ENCODE measurements at regions not wholly inside any gene's neighbourhood (a gene's known extent, or its start where the extent isn't known, plus 50 kb on each side); places are given as distances from the start of the nearest gene placed in this dataset.
"Not testable (repeated sequence)": the region's sequence is repeated elsewhere in the genome, so short reads cannot be mapped to it uniquely, and the experiment has no call there.

DNA sequence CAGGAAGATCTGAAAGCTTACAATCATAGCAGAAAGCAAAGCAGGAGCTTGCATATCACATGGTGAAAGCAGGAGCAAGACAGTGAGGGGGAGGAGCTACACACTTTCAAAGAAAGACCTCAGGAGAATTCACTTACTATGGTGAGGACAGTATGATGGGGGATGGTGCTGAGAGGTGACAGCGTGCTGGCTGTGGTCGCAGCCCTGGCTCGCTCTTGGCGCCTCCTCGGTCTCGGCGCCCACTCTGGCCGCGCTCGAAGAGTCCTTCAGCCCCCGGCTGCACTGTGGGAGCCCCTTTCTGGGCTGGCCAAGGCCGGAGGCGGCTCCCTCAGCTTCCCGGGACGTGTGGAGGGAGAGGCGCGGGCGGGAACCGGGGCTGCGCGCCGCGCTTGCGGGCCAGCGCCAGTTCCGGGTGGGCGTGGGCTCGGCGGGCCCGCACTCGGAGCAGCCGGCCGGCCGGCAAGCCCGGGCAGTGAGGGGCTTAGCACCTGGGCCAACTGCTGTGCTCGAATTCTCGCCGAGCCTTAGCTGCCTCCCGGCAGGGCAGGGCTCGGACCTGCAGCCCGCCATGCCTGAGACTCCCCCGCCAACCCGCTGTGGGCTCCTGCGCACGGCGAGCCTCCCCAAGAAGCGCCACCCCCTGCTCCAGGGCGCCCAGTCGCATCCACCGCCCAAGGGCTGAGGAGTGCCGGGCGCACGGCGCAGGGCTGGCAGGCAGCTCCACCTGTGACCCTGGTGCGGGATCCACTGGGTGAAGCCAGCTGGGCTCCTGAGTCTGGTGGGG is 131.9 kb upstream of the SPATS2L start:
- DNase-seq = no peak

- DNase-seq = peak; percentile 58
Measured at GRCh38 chr2:200177971-200178911, 128.3 kb upstream of the SPATS2L start.

DNA sequence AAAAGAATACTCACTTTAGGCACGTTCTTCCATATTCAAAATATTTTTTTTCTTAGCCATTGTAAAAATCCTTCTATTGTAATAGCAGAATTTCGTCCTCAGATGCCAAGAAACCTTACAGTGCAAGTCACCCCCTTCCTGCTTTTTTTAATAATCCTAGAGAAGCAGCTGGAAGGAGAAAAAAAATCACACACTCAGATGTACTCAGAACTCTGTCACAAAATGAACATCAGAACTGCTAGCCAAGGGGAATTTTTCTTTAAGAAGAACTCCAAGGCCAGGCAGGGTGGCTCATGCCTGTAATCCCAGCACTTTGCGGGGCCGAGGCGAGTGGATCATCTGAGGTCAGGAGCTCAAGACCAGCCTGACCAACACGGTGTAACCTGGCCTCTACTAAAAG is 127.3 kb upstream of the SPATS2L start:
- DNase-seq = no peak

DNA sequence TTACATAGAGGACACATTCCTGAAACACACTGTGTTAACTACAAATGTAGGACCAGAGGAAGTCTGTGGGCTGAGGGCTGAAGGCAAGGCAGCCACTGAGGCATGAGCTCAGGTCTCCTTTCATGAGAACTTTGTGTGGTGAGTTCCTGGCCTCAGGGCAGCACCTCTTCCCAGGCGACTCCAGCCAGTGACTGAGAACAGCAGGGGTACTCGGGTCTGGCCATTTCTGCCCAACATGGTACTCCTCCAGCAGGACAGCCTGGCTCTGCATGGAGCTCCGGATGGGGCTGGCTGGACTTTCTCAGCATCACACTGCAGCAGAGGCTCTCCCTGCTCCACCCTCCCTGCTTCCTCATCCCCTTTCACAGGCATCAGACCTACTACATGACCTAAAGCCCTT is 125.5 kb upstream of the SPATS2L start:
- DNase-seq = no peak

- no peak for DNase-seq
Measured at GRCh38 chr2:200181755-200182154, 124.7 kb upstream of the SPATS2L start.

DNA sequence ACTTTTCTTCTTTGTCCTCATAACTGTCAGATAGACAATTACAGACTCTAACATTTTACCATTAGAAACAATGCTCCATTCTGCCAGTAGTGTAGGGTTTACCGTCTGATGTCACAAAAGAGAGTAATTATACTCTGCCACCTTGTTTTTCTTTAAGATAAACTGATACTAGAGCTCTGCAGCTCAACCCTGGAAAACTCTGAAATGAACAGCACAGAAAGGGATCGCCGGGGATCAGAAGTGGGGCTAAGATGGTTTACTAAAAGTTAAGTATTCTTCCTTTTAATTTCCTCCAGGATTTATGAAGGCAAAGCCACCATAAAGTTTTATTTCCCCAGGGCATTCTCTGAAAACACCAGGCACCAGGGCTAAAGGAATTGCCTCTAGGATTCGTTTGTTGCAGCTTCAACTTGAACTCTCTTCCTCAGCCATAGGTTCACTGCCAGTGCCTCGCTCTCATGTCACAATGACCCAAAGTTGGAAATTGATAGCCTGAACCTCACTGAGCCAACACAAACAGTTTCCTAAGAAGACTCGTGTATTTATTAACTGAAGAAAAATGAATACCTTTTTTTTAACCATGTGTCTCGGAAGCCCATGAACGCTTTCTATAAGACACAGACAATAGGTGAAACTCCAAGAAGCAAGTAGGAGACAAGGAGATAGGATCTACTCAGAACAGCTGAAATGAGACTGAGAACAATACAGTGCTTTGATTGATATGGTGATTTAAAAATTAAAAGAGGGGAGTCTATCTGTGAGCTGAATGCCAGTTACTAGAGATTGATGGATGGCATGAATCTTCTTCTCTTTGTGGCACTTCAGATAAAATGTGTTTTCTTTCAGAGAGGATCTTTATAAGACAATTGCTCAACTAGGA is 121.5 kb upstream of the SPATS2L start:
- DNase-seq = no peak

DNA sequence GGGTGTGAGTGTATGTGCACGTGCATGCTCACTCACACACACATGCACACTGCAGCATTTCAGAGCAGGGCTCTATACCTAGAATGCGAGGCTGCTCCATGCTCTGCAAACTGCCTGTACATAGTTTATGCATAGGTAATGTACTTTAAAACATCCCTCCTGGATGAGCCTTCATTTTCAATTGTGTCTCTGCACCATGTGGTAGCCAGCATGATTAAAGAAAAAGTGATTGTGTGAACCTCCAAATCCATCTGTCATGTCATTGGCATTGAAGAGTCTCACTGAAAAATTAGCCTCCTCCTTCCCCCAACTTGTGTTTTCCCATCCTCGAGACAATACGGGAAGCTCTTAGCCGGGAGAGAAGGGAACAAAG is 120.9 kb upstream of the SPATS2L start:
- no peak for DNase-seq

DNA sequence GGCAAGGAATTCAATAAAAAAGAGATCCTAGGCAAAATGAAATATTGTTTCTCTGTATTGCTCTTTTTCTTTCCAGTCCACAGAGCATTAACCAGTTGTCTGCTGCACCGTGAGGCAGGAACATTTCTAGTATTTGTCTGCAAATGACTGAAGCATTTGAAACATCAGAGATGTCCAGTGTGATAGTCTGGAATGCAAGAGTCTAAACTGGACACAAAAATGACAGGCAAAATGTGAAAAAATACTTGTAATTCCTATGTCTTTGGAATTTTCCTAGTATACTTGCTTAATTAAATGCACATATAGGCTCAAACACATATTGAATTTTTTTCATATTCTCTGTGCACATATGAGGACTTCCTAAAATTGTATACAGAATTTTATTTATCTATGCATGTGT is 120.5 kb upstream of the SPATS2L start:
- DNase-seq = no peak

DNA sequence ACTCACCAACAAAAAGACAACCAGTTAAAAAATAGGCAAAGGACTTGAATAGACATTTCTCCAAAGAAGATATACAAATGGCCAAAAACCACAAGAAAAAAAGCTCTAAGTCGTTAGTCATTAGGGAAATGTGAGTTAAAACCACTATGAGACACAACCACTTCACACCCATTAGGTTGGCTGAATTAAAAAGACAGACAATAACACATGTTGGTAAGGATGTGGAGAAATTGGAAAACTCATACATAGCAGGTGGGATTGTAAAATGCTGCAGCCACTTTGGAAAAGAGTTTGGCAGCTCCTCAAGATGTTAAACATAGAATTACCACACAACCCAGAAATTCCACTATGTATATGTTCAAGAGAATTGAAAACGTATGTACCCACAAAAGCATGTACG is 117.6 kb upstream of the SPATS2L start:
- no peak for DNase-seq

DNA sequence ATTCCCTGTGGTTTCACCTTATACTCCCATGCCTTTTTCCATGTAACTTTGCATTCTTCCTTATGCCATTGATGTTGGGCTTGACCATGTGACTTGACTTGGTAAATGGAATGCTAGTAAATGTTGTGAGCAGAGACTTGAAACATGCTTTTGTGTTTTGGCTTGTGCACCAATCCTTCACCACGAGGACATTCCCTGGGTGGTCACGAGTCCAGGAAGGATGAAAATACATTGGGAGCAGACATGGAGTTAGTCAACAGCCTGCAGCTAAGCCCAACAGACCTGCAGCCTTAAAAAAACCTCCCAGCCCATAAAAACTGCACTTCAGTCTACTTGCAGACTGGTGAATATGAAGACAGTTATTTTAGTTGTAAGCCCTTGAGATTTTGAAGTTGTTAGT is 116.5 kb upstream of the SPATS2L start:
- DNase-seq = no peak

DNA sequence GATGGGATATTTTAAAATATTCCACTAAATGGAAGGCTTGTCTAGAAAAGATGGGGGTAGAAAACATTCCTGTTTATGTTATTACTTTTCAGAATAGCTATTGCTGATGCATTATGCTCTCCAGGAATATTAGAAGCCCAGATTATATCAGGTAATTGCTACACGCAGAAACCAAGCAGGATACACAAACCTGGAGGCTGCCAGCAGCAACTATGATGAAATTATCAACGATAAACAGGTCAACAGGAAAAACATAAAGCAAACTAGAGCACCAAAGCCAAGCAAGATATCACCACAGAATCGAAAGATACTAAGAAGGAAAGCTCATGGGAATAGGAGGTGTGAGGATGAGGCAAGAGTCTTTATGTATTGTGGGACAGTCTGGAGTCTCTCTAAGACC is 113.2 kb upstream of the SPATS2L start:
- no peak for DNase-seq

- no peak for DNase-seq
Measured at GRCh38 chr2:200193791-200194190, 112.7 kb upstream of the SPATS2L start.

GRCh38 chr2:200194746-200195145 is 111.7 kb upstream of the SPATS2L start:
- DNase-seq = no peak

DNA sequence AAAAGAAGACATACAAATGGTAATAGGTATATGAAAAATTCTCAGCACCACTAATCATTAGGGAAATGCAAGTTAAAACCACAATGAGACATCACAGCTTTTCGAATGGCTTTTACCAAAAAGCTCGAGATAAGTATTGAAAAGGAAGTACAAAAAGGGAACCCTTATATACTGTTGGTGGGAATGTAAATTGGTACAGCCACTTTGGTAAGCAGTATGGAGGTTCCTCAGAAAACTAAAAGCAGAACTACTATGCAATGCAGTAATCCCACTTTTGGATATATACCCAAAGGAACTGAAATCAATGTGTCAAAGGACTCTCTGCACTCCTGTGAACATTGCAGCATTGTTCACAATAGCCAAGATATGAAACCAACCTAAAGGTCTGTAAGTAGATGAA is 107.5 kb upstream of the SPATS2L start:
- DNase-seq = no peak

DNA sequence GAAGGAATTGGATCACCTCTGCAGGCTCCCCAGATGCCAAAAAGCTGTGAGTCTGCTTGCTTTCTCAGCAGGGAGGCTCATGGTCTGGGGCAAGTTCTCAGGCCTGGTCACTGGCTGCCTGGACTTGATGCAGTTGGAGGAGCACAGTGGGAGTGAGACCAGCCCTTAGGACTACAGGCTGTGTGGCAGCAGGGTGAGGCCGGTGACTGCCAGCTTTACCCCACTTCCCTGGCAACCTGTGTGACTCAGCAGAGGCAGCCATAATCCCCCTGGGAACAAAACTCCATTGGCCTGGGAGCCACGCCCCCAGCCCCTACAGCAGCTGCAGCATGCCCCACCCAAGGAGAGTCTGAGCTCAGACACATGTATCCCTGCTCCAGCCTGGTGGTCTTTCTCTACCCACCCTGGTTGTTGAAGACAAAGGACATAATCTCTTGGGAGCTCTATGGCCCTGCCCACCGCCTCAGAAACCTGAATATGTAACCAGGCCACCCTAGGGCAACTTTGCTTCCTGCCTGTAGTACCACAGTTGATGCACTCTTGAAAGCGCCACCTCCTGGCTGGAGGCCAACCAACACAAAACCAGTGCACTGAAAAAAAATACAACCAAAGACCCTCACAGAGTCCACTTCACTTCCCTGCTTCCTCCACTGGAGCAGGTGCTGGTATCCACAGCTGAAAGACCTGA is 106.8 kb upstream of the SPATS2L start:
- DNase-seq = no peak

DNA sequence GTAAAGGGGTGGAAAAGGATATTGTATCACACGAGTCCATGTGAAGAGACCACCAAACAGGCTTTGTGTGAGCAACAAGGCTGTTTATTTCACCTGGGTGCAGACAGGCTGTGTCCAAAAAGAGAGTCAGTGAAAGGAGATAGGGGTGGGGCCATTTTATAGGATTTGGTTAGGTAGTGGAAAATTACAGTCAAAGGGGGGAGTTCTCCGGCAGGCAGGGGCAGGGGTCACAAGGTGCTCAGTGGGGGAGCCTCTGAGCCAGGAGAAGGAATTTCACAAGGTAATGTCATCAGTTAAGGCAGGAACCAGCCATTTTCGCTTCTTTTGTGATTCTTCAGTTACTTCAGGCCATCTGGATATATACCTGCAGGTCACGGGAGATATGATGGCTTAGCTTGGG is 104.7 kb upstream of the SPATS2L start:
- DNase-seq = not testable (repeated sequence)

DNA sequence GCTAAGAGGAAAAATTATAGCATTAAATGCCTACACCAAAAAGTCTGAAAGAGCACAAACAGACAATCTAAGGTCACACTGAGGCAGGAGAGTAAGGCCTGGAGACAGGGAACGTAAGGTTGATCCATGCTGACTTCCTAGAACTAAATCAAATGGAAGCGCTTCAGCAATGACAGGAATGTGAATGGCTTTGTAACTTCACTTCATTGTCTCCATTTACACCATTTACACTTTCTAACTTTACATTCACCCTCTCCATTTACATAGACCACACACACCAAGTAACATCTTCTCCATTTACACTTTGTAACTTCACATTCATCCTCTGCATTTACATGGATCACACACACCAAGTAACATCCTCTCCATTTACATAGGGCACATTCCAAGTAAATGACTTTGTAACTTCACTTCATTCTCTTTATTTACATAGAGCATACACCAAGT is 103.1 kb upstream of the SPATS2L start:
- no peak for DNase-seq

DNA sequence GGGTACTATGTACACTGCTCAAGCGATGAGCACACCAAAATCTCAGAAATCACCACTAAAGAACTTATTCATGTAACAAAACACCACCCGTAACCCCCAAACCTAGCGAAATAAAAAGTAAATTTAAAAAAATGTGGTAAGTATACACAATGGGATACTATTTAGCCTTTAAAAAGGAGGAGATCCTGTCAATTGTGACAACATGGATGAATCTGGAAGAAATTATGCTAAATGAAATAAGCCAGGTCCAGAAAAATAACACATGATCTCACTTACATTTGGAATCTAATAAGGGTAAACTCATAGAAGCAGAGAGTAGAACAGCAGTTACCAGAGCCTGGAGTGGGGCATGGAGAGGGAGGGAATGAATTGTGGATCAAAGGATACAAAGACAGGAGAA is 98.5 kb upstream of the SPATS2L start:
- DNase-seq = no peak

- DNase-seq = no peak
Measured at GRCh38 chr2:200209030-200209429, 97.5 kb upstream of the SPATS2L start.

GRCh38 chr2:200211643-200212042 is 94.8 kb upstream of the SPATS2L start:
- DNase-seq = no peak

- DNase-seq = no peak
Measured at GRCh38 chr2:200212862-200213425, 93.5 kb upstream of the SPATS2L start.

DNA sequence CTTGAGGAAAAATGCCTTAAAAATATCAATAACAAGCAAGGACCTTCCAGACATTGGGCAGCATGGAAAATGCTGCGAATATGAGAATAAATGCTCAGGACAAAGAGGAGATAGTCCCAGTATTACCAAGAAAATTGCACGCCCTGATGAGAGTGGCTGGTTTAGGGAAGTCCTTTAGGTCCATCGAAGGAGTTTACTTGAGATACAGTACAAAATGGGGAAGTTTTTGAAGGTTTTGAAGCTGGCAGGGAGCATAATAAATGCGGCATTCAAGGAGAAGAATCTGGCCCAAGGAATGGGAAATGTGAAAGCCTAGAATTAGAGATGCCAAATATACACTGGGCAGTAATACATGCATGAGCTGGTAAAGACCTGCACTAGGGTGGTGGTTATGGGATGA is 90.2 kb upstream of the SPATS2L start:
- no peak for DNase-seq

All from HCEC 1CT (cell line).